NB4 (cell line): ENCODE measurements at regions not wholly inside any gene's neighbourhood (a gene's known extent, or its start where the extent isn't known, plus 50 kb on each side); places are given as distances from the start of the nearest gene placed in this dataset.

Experiments used
- MYC ChIP-seq: IDR thresholded peaks from 2 replicates; pipeline ENCODE4 v1.6.1; 2011; ENCODE audit warnings: low read depth, low read length
- POLR2A ChIP-seq: IDR thresholded peaks from 2 replicates; pipeline ENCODE4 v1.6.1; 2011; ENCODE audit warnings: mild to moderate bottlenecking; ENCODE audit not compliant: insufficient read length; ENCODE audit errors: extremely low read depth
- TF ChIP-seq, protein P1 (sequence below): IDR thresholded peaks from one replicate; pipeline ENCODE4 v1.5.1; 2012; ENCODE audit warnings: low read depth, low read length
- TF ChIP-seq, protein P2 (sequence below): IDR thresholded peaks from 2 replicates; pipeline ENCODE4 v1.6.1; 2011; ENCODE audit warnings: low read depth, low read length

DNA sequence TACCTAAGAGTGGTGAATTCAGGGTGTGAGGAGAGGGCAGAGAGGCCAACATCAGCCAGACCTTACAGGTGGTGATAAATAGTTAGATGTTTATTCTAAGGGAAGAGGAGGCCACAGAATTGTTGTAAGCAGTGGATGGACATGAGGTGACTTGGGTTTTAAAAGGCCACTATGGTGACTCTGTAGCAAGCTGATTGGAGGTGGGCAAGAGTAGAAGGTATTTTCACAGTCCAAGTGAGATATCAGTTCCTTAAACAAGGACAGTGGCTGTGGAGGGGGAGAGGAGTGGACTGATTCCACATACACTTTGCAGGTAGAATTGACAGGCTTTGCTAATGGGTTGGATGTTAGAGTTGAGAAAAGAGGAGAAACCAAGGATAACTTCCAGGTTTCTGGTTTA, 60.8 kb upstream of the CLDN14 start:
- TF ChIP-seq, protein P1, sequence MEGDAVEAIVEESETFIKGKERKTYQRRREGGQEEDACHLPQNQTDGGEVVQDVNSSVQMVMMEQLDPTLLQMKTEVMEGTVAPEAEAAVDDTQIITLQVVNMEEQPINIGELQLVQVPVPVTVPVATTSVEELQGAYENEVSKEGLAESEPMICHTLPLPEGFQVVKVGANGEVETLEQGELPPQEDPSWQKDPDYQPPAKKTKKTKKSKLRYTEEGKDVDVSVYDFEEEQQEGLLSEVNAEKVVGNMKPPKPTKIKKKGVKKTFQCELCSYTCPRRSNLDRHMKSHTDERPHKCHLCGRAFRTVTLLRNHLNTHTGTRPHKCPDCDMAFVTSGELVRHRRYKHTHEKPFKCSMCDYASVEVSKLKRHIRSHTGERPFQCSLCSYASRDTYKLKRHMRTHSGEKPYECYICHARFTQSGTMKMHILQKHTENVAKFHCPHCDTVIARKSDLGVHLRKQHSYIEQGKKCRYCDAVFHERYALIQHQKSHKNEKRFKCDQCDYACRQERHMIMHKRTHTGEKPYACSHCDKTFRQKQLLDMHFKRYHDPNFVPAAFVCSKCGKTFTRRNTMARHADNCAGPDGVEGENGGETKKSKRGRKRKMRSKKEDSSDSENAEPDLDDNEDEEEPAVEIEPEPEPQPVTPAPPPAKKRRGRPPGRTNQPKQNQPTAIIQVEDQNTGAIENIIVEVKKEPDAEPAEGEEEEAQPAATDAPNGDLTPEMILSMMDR, result no peak
- TF ChIP-seq POLR2A, result no peak
- TF ChIP-seq, protein P2, sequence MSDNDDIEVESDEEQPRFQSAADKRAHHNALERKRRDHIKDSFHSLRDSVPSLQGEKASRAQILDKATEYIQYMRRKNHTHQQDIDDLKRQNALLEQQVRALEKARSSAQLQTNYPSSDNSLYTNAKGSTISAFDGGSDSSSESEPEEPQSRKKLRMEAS, result no peak
- TF ChIP-seq MYC, result no peak
